Right lobe of liver (tissue), 4 donors: ENCODE measurements at regions not wholly inside any gene's neighbourhood (a gene's known extent, or its start where the extent isn't known, plus 50 kb on each side); places are given as distances from the start of the nearest gene placed in this dataset.

Experiments used
- CTCF ChIP-seq, 4 donors: fragments of 200-600 bp in 3 of 4; fragments of 450-650 bp in 1 of 4; IDR thresholded peaks; one replicate each; pipeline versions ENCODE4 v1.5.1 to v1.8.0; 2016 to 2022; ENCODE audit warnings: antibody characterized with exemption in 4 of 4, mild to moderate bottlenecking in 2 of 4
- POLR2A ChIP-seq: fragments of 450-650 bp; IDR thresholded peaks from one replicate; pipeline ENCODE4 v1.6.1; 2017; ENCODE audit warnings: antibody characterized with exemption, mild to moderate bottlenecking
- donor health status: DM: no; HTN: no; CAD: no.
- donor health status: DM: no; HTN: no; CAD: no.
- donor health status: DM: no; HTN: yes; CAD: no.

GRCh38 chr17:37813751-37814150 is 68.9 kb upstream of the HNF1B start:
- TF ChIP-seq CTCF (IDR thresholded peaks at IDR 0.05): no peak
- TF ChIP-seq POLR2A: no peak
